ENCODE measurements at regions not wholly inside any gene's neighbourhood (a gene's known extent, or its start where the extent isn't known, plus 50 kb on each side); places are given as distances from the start of the nearest gene placed in this dataset.
A peak's percentile ranks its signal among the peaks of the same experiment; 100 is the strongest.

- no peak overlapping the region for H3K9ac ChIP-seq (ENCODE audit: low read depth in 1 of 3, low read length in 3 of 3)
- no peaks in the 10 kb centered on the region for H3K27me3 ChIP-seq (ENCODE audit: control insufficient read depth in 3 of 3, insufficient read depth in 3 of 3, low read length in 3 of 3)
- H3K9me3 ChIP-seq (ENCODE audit: control insufficient read depth in 3 of 3, low read length in 3 of 3), result no peaks in the 10 kb centered on the region
- no peak overlapping the region for H3K27ac ChIP-seq (ENCODE audit: low read depth, low read length)
- H3K4me3 ChIP-seq (ENCODE audit: low read length in 3 of 3), result no peak overlapping the region
- H3K36me3 ChIP-seq (ENCODE audit: control insufficient read depth in 3 of 3, insufficient read depth in 3 of 3, low read length in 3 of 3), result no peaks in the 10 kb centered on the region
- H3K4me1 ChIP-seq (ENCODE audit: control insufficient read depth in 3 of 3, insufficient read depth in 3 of 3, low read length in 3 of 3), result peaks cover 0 to 7% (median 0%) of the 10 kb centered on the region in 3 donors
These were observed 75.4 kb downstream of the CDC7 start for GRCh38 chr1:91575909-91576519.

DNA sequence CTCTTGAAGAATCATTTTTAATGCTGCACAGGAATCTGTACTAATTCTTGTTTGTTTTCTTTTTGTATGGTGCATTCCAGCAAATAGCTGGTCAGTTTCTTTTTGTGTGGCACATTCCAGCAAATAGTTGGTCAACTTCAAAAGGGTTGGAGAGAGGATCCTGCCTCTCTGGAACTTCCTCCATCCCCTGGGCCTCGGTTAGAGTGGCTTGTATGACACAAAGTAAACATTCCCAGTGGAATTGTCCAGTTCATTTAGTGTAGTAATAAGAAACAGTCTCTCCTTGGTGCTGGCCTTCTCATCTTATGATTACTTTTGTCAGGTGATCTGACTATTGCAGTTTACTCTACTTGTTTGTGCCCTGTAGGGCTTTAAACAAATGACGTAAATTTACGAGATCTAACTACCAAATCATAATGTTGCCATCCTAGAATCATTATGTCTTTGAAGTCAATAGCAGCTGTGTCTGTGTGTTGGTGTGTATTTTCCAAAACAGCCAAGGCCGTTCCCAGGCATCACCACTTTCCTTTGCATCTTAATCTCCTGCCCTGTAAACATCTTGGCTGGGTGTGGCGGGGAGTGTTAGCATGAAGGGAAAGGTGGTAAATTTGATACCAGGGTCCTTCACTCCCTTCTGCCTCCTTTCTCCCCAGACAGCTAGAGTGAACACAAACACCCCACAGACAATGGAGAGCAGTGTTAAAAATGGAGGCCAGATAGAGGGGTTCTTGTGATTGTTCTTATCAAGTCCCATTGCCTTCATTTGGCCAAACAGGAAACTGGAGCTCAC lies 77.9 kb downstream of the CDC7 start:
- no peaks in the 10 kb centered on the region for H3K36me3 ChIP-seq (ENCODE audit: control insufficient read depth in 3 of 3, insufficient read depth in 3 of 3, low read length in 3 of 3)
- H3K9ac ChIP-seq (ENCODE audit: low read depth in 1 of 3, low read length in 3 of 3), result no peak overlapping the region
- no peaks in the 10 kb centered on the region for H3K27me3 ChIP-seq (ENCODE audit: control insufficient read depth in 3 of 3, insufficient read depth in 3 of 3, low read length in 3 of 3)
- no peak overlapping the region for H3K4me3 ChIP-seq (ENCODE audit: low read length in 3 of 3)
- H3K4me1 ChIP-seq (ENCODE audit: control insufficient read depth in 3 of 3, insufficient read depth in 3 of 3, low read length in 3 of 3), result peaks cover 0 to 4% (median 0%) of the 10 kb centered on the region in 3 donors
- no peaks in the 10 kb centered on the region for H3K9me3 ChIP-seq (ENCODE audit: control insufficient read depth in 3 of 3, low read length in 3 of 3)
- H3K27ac ChIP-seq (ENCODE audit: low read depth, low read length), result no peak overlapping the region

- Histone ChIP-seq H3K4me1 (ENCODE audit: control insufficient read depth in 3 of 3, insufficient read depth in 3 of 3, low read length in 3 of 3) (peaks cover 0 to 4% (median 0%) of the 10 kb centered on the region in 3 donors), H3K9ac (ENCODE audit: low read depth in 1 of 3, low read length in 3 of 3) (no peak overlapping the region), H3K27me3 (ENCODE audit: control insufficient read depth in 3 of 3, insufficient read depth in 3 of 3, low read length in 3 of 3) (no peaks in the 10 kb centered on the region), H3K36me3 (ENCODE audit: control insufficient read depth in 3 of 3, insufficient read depth in 3 of 3, low read length in 3 of 3) (no peaks in the 10 kb centered on the region), H3K27ac (ENCODE audit: low read depth, low read length) (no peak overlapping the region), H3K9me3 (ENCODE audit: control insufficient read depth in 3 of 3, low read length in 3 of 3) (no peaks in the 10 kb centered on the region), H3K4me3 (ENCODE audit: low read length in 3 of 3) (no peak overlapping the region)
These were observed 79.1 kb downstream of the CDC7 start for GRCh38 chr1:91579658-91580228.

DNA sequence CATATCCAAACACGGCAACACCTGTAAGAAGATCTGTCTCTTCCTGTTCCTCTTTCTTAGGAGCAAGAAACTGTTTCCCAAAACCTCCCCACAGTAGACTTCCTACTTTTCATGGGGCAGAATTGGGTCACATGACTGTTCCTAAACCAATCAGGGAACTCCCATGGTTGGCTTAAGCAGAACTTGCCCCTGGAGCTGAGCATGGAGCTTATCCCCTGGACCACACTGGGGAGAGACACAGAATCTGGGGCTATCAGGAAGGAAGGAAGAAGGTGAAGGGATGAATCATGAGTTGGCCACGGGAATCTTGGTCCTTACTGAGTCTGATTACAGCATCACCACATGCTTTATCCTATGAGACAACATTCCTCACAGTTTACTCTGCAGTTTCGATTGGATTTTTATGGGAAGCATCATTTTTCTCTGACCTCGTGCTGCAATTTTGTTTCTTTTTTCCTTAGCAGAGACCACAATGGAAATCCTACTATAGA lies 81.8 kb downstream of the CDC7 start:
- H3K36me3 ChIP-seq (ENCODE audit: control insufficient read depth in 3 of 3, insufficient read depth in 3 of 3, low read length in 3 of 3), result no peaks in the 10 kb centered on the region
- no peaks in the 10 kb centered on the region for H3K9me3 ChIP-seq (ENCODE audit: control insufficient read depth in 3 of 3, low read length in 3 of 3)
- no peak overlapping the region for H3K9ac ChIP-seq (ENCODE audit: low read depth in 1 of 3, low read length in 3 of 3)
- H3K4me3 ChIP-seq (ENCODE audit: low read length in 3 of 3), result no peak overlapping the region
- peak overlapping the region; percentile 28 for H3K27ac ChIP-seq (ENCODE audit: low read depth, low read length)
- H3K27me3 ChIP-seq (ENCODE audit: control insufficient read depth in 3 of 3, insufficient read depth in 3 of 3, low read length in 3 of 3), result no peaks in the 10 kb centered on the region
- H3K4me1 ChIP-seq (ENCODE audit: control insufficient read depth in 3 of 3, insufficient read depth in 3 of 3, low read length in 3 of 3), result peaks cover 0 to 4% (median 0%) of the 10 kb centered on the region in 3 donors

GRCh38 chr1:91583326-91583755 lies 82.7 kb downstream of the CDC7 start:
- H3K9me3 ChIP-seq (ENCODE audit: control insufficient read depth in 3 of 3, low read length in 3 of 3), result no peaks in the 10 kb centered on the region
- H3K27me3 ChIP-seq (ENCODE audit: control insufficient read depth in 3 of 3, insufficient read depth in 3 of 3, low read length in 3 of 3), result no peaks in the 10 kb centered on the region
- H3K9ac ChIP-seq (ENCODE audit: low read depth in 1 of 3, low read length in 3 of 3), result no peak overlapping the region
- no peak overlapping the region for H3K4me3 ChIP-seq (ENCODE audit: low read length in 3 of 3)
- H3K27ac ChIP-seq (ENCODE audit: low read depth, low read length), result no peak overlapping the region
- no peaks in the 10 kb centered on the region for H3K36me3 ChIP-seq (ENCODE audit: control insufficient read depth in 3 of 3, insufficient read depth in 3 of 3, low read length in 3 of 3)
- peaks cover 0 to 4% (median 0%) of the 10 kb centered on the region in 3 donors for H3K4me1 ChIP-seq (ENCODE audit: control insufficient read depth in 3 of 3, insufficient read depth in 3 of 3, low read length in 3 of 3)

GRCh38 chr1:91584309-91584708 lies 83.7 kb downstream of the CDC7 start:
- Histone ChIP-seq H3K9ac (ENCODE audit: low read depth in 1 of 3, low read length in 3 of 3) (no peak overlapping the region), H3K36me3 (ENCODE audit: control insufficient read depth in 3 of 3, insufficient read depth in 3 of 3, low read length in 3 of 3) (no peaks in the 10 kb centered on the region), H3K4me1 (ENCODE audit: control insufficient read depth in 3 of 3, insufficient read depth in 3 of 3, low read length in 3 of 3) (peaks cover 0 to 4% (median 0%) of the 10 kb centered on the region in 3 donors), H3K27ac (ENCODE audit: low read depth, low read length) (no peak overlapping the region), H3K4me3 (ENCODE audit: low read length in 3 of 3) (no peak overlapping the region), H3K27me3 (ENCODE audit: control insufficient read depth in 3 of 3, insufficient read depth in 3 of 3, low read length in 3 of 3) (no peaks in the 10 kb centered on the region), H3K9me3 (ENCODE audit: control insufficient read depth in 3 of 3, low read length in 3 of 3) (no peaks in the 10 kb centered on the region)

- no peak overlapping the region for H3K9ac ChIP-seq (ENCODE audit: low read depth in 1 of 3, low read length in 3 of 3)
- no peak overlapping the region for H3K27ac ChIP-seq (ENCODE audit: low read depth, low read length)
- H3K4me1 ChIP-seq (ENCODE audit: control insufficient read depth in 3 of 3, insufficient read depth in 3 of 3, low read length in 3 of 3), result peaks cover 0 to 4% (median 0%) of the 10 kb centered on the region in 3 donors
- H3K36me3 ChIP-seq (ENCODE audit: control insufficient read depth in 3 of 3, insufficient read depth in 3 of 3, low read length in 3 of 3), result no peaks in the 10 kb centered on the region
- no peaks in the 10 kb centered on the region for H3K27me3 ChIP-seq (ENCODE audit: control insufficient read depth in 3 of 3, insufficient read depth in 3 of 3, low read length in 3 of 3)
- no peak overlapping the region for H3K4me3 ChIP-seq (ENCODE audit: low read length in 3 of 3)
- H3K9me3 ChIP-seq (ENCODE audit: control insufficient read depth in 3 of 3, low read length in 3 of 3), result no peaks in the 10 kb centered on the region
These were observed 84.2 kb downstream of the CDC7 start for GRCh38 chr1:91584878-91585277.

GRCh38 chr1:91585502-91585901 lies 84.9 kb downstream of the CDC7 start:
- H3K4me3 ChIP-seq (ENCODE audit: low read length in 3 of 3), result no peak overlapping the region

GRCh38 chr1:91585982-91586381 lies 85.3 kb downstream of the CDC7 start:
- Histone ChIP-seq H3K4me3 (ENCODE audit: low read length in 3 of 3) (no peak overlapping the region), H3K27me3 (ENCODE audit: control insufficient read depth in 3 of 3, insufficient read depth in 3 of 3, low read length in 3 of 3) (no peaks in the 10 kb centered on the region), H3K4me1 (ENCODE audit: control insufficient read depth in 3 of 3, insufficient read depth in 3 of 3, low read length in 3 of 3) (peaks cover 0 to 4% (median 0%) of the 10 kb centered on the region in 3 donors), H3K27ac (ENCODE audit: low read depth, low read length) (no peak overlapping the region), H3K36me3 (ENCODE audit: control insufficient read depth in 3 of 3, insufficient read depth in 3 of 3, low read length in 3 of 3) (no peaks in the 10 kb centered on the region), H3K9me3 (ENCODE audit: control insufficient read depth in 3 of 3, low read length in 3 of 3) (no peaks in the 10 kb centered on the region), H3K9ac (ENCODE audit: low read depth in 1 of 3, low read length in 3 of 3) (no peak overlapping the region)

More at GRCh38 chr1:91585502-91585901, 84.9 kb downstream of the CDC7 start:
- H3K36me3 ChIP-seq (ENCODE audit: control insufficient read depth in 3 of 3, insufficient read depth in 3 of 3, low read length in 3 of 3), result no peaks in the 10 kb centered on the region
- H3K9me3 ChIP-seq (ENCODE audit: control insufficient read depth in 3 of 3, low read length in 3 of 3), result no peaks in the 10 kb centered on the region
- H3K27me3 ChIP-seq (ENCODE audit: control insufficient read depth in 3 of 3, insufficient read depth in 3 of 3, low read length in 3 of 3), result no peaks in the 10 kb centered on the region
- H3K4me1 ChIP-seq (ENCODE audit: control insufficient read depth in 3 of 3, insufficient read depth in 3 of 3, low read length in 3 of 3), result peaks cover 0 to 4% (median 0%) of the 10 kb centered on the region in 3 donors
- no peak overlapping the region for H3K27ac ChIP-seq (ENCODE audit: low read depth, low read length)
- H3K9ac ChIP-seq (ENCODE audit: low read depth in 1 of 3, low read length in 3 of 3), result no peak overlapping the region

DNA sequence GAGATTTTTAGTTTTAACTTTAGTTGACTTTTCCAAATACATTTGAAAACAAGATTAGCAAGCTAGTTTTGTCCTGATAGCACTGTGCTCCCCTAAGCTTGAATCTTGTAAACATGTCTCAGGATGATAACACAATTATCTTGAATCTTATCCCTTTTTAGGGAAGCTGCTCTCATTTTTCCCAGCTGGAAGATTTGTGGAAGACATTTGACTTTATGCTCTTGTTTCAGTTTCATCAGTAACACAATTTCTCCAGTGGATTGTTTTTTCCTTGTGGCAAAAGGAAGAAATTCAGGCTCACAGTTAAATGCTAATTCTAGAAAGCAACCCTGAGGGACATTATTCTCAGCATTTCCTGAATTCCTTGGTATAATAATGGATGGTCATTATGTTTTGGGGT lies 88.8 kb downstream of the CDC7 start:
- H3K4me1 ChIP-seq (ENCODE audit: control insufficient read depth in 3 of 3, insufficient read depth in 3 of 3, low read length in 3 of 3), result no peaks in the 10 kb centered on the region
- H3K9ac ChIP-seq (ENCODE audit: low read depth in 1 of 3, low read length in 3 of 3), result no peak overlapping the region
- H3K27ac ChIP-seq (ENCODE audit: low read depth, low read length), result no peak overlapping the region

More for the DNA sequence above, 88.8 kb downstream of the CDC7 start:
- Histone ChIP-seq H3K36me3 (ENCODE audit: control insufficient read depth in 3 of 3, insufficient read depth in 3 of 3, low read length in 3 of 3) (no peaks in the 10 kb centered on the region), H3K4me3 (ENCODE audit: low read length in 3 of 3) (no peak overlapping the region), H3K9me3 (ENCODE audit: control insufficient read depth in 3 of 3, low read length in 3 of 3) (no peaks in the 10 kb centered on the region), H3K27me3 (ENCODE audit: control insufficient read depth in 3 of 3, insufficient read depth in 3 of 3, low read length in 3 of 3) (no peaks in the 10 kb centered on the region)

Data from skeletal muscle tissue (tissue), 3 donors.